ENCODE measurements at regions not wholly inside any gene's neighbourhood (a gene's known extent, or its start where the extent isn't known, plus 50 kb on each side); places are given as distances from the start of the nearest gene placed in this dataset.
"Not testable (repeated sequence)": the region's sequence is repeated elsewhere in the genome, so short reads cannot be mapped to it uniquely, and the experiment has no call there.

- DNase-seq (ENCODE audit: low read depth in 2 of 2) = no peak
Measured at GRCh38 chr5:136924490-136924889, 559.1 kb upstream of the TRPC7 start.

GRCh38 chr5:136910625-136911024 is 545.3 kb upstream of the TRPC7 start:
- no peak for DNase-seq (ENCODE audit: low read depth in 2 of 2)

- no peak for DNase-seq (ENCODE audit: low read depth in 2 of 2)
Measured at GRCh38 chr5:136909906-136910305, 544.6 kb upstream of the TRPC7 start.

DNA sequence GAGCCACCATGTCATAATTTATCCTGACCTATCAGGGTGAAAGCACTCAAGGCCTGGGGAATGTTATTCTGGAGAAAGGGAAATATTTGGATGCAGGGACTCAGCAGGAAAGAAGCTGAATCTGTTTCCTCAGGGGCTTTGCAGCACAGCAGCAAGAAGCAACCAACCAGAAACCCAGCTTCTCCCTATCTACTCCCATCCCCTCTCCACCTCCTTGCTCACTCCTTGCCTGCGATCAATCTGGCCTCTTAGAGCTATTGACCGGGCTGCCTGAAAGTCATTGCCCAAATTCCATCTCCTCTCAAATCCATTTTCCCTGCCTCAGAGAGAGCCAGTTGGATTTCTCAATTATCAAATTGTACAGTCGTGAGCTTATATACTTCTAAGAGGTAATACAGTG is 542.0 kb upstream of the TRPC7 start:
- DNase-seq (ENCODE audit: low read depth in 2 of 2) = no peak

DNA sequence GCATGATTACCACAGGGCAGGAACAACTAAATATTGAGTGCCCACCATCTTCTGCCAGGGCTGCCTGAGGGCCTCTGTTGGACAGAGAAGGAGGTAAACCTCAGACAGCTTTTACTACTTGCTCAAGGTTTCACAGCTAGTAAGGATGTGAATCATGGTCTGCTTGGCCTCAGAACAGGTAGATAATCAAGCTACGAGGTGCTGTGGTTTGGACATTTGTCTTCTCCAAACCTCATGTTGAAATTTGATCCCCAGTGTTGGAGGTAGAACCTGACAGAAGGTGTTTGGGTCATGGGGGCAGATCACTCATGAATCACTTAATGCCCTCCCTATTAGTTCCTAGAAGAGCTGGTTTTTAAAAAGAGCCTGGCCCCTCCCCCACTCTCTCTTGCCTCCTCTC is 541.2 kb upstream of the TRPC7 start:
- DNase-seq (ENCODE audit: low read depth in 2 of 2) = no peak

DNA sequence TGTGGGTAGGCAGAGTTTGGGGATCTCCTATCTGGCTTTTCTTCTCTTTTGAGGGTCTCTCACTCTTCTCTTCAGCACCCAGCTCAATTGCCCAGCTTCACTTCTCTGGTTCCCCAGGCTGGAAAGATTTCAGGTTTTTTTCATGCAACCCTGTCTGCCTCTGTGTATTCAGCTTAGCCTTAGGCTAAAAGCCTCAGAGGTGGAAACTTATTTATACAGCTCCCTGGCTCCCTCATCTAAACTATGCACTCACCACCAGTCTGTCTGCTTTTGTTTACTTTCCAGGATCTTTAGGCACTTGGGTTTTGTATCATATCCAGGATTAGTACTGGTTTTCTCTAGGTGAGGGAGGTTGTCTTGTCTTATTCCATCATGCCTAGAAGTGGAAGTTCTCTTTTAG is 540.2 kb upstream of the TRPC7 start:
- DNase-seq (ENCODE audit: low read depth in 2 of 2) = no peak

DNA sequence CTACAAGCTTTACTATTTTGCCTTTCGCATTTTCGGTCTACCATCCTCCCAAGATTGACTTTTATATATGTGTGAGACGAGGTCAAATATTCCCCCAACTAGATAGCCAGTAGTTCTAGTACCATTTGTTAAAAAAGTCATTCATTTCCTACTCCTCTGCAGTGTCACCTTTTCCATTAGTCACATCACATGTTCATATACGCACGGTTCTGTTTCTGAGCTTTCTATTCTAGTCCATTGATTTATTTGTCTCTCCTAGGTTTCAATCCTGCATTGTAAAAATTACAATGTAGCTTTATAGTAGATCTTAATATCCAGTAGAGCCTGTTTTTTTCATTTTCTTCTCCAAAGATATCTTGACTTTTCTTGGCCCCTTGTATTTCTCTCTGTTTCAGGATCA is 528.7 kb upstream of the TRPC7 start:
- DNase-seq (ENCODE audit: low read depth in 2 of 2) = no peak

DNA sequence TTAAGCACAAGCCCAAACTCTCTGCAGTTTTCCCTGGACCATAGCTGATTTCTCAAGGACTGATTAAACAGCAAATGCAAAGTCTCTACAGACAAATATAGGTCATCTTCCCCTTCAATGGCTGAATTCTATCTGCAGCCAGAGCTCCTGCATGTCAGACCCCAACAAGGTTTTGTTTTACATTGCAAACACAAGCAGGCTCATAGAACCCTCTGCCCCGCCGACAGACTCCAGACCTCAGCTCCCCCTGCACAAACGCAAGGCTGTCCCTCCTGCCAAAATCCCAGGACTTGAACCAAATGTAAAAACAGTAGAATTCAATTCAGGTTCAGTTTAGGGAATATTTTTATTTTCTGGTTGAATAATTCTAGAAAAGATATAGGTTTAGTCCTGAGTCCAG is 526.7 kb upstream of the TRPC7 start:
- no peak for DNase-seq (ENCODE audit: low read depth in 2 of 2)

DNA sequence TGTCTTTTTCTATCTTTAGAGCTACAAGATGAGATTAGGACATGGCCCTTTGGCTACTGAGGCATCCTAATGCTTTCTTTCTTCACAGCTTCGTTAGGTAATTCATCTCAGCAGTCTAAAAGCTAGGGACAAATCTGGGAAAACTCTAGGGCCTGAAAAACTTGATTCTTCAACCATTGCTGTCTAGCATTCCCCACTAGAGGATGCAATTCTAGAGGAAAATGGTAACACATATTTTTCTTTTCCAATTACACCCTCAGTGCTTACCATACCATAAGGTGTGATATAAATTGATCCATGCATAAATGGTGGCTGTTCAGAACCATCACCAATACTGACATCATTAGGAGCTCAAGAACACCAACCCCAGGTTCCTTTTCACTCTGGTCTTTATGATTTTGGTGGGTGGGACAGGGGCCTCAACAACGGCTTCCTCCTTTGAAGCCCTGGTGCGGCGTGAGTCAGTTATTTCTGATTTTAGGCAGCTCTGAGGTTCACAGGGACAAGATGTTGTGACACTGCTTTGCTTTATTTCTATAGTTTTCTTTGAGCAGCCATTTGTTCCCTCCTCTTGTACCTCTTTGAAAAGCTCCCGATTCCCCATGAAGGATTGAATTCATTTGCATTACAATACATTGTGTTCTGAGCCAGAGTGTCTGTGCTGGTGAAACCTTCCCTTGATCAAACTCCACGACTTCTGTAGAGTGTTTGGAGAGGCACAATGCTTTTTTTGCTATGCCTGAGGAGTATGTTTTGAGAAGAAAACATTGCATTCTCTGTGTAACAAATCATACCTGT is 526.0 kb upstream of the TRPC7 start:
- no peak for DNase-seq (ENCODE audit: low read depth in 2 of 2)

- no peak for DNase-seq (ENCODE audit: low read depth in 2 of 2)
Measured at GRCh38 chr5:136890431-136891148, 525.2 kb upstream of the TRPC7 start.

DNA sequence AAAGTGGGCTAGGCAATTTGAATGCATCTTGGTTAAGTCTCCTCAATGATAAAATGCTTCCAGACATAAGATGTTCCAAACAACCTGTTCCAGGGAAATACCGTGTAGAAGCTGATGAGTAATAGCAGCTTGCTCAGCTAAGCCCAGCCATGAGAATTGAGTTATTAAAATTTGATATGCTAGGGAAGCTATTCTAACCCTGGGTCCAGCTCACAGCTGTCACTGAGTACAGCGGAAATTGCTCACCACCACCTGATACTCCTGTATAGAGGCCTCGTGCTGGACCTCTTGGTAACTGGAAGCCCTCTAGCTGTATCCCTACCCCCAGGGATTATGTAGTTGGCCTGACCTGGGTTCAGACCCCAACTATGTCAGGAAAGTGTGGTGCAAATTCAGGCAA is 521.3 kb upstream of the TRPC7 start:
- no peak for DNase-seq (ENCODE audit: low read depth in 2 of 2)

GRCh38 chr5:136864960-136865359 is 499.6 kb upstream of the TRPC7 start:
- no peak for DNase-seq (ENCODE audit: low read depth in 2 of 2)

DNA sequence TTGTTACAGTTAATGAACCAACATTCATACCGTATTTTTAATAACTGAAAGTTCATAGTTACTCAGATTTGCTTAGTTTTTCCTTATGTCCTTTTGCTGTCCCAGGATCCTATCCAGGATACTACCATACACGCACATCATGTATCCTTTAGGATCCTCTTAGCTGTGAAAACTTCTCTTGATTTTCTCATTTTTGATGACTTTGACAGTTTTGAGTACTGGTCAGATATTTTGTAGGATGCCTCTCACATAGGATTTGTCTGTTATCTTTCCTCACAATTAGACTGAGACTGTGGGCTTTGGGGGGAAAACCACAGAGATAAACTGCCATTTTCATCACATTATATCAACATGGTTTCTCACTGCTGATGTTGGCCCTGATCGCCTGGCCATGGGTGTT is 491.3 kb upstream of the TRPC7 start:
- no peak for DNase-seq (ENCODE audit: low read depth in 2 of 2)

GRCh38 chr5:136853971-136854370 is 488.6 kb upstream of the TRPC7 start:
- no peak for DNase-seq (ENCODE audit: low read depth in 2 of 2)

DNA sequence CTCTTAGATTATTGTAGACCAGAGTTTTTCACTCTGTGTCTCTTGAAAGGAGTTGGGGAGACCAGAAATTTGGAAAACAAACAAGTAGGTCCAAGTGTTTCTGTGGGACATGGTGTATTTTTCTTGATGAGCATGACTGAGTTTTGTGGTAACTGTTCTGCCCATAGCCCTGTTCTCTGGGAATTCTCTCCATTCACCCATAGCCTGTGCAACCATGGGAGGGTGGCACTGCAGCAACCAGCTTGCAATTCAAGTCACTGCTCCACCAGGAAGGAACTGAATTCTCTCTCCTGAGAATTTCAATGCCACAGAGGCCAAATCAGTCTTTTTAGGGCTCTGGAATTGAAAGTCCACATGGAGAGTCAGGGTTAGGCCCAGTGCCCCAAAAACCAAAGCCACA is 475.3 kb upstream of the TRPC7 start:
- no peak for DNase-seq (ENCODE audit: low read depth in 2 of 2)

DNA sequence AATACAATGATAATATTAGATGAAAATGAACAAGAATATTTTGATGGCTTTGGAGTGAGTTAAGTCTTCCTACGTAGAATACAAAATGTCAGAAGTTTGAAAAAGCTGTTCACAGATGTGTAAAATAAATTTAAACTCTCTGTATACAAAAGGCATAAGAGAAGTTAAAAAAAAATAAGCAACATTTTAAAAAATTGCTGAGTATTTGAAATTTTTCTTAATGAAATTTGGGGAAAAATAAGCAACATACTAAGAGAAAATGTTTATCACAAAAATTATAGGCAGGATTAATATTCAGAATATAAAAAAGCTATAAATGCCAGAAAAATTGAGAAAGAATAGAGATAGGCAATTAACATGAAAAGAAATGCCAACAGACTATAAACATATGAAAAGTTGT is 470.7 kb upstream of the TRPC7 start:
- DNase-seq (ENCODE audit: low read depth in 2 of 2) = no peak

DNA sequence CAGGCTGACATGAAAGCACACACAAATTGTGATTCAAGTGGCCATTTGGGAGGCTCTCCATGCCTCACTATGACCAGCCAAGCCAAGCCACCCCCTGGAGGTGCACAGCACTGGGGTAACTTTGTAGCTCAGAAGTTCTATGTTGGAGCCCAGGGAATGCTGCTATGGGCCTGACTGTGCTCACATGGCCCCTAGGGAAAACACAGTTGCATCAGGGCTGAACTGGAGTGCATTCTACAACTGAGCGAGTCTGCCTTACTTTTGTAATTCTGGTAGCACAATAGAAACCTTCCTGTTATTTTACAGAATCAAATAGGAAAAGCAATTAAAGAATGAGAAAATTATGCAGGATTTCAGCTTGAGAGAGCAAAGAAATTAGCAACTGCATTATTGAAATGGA is 455.5 kb upstream of the TRPC7 start:
- no peak for DNase-seq (ENCODE audit: low read depth in 2 of 2)

DNA sequence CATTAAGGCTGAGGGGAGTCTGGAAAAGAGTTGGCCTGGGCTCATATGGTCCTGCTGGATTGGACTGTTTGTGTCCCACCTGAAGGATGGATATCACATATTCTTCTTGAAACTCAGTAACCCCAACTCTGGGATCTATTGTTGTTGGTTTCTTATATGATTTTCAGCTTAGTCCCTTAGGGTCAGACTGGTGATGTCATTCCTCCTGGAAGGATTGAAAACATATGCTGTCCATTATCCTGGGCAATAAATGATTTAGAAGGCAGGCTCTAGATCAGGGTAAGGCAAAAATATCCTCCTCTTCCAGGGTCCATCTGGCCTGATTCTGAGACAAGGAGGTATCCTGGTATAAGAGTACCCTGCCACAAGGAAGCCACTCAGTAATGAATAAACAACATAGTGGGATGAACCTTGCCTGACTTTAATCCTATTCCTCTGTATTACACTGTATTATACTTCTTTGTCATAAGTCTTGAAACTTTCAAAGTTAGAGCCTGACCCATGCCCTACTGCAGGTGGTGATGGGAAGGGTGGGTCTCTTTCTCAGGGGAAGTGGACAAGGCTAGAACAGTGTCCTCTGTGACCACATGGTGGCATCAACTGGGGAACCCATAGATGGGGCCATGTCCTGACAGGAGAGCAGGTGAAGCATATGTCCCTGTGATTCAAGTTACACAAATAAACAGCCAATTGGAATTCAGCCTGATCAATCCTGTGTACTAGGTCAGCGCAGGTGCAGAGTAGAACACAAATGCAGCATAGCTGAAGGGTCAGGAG is 454.4 kb upstream of the TRPC7 start:
- DNase-seq (ENCODE audit: low read depth in 2 of 2) = no peak

DNA sequence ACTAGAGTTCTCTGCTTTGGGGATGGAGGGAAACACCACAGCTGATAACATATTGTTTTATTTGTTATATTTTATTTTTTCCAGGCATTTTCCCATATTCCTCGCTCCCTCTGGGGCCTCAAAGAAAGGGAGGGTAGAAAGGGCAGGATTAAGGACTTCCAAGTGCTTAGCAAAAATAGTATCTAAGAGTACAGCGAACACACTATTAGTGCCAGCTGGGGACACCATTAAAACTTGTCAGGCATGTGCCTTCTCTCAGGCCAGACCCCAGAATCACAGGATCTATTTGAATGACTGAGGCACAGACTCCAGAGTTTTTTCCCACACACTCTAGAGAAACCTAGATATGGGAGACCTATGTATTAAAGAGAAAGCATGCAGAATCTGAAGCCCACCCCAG is 451.0 kb upstream of the TRPC7 start:
- DNase-seq (ENCODE audit: low read depth in 2 of 2) = no peak

GRCh38 chr5:136814619-136815378 is 449.5 kb upstream of the TRPC7 start:
- DNase-seq (ENCODE audit: low read depth in 2 of 2) = no peak

GRCh38 chr5:136812270-136812669 is 446.9 kb upstream of the TRPC7 start:
- DNase-seq (ENCODE audit: low read depth in 2 of 2) = not testable (repeated sequence)

DNA sequence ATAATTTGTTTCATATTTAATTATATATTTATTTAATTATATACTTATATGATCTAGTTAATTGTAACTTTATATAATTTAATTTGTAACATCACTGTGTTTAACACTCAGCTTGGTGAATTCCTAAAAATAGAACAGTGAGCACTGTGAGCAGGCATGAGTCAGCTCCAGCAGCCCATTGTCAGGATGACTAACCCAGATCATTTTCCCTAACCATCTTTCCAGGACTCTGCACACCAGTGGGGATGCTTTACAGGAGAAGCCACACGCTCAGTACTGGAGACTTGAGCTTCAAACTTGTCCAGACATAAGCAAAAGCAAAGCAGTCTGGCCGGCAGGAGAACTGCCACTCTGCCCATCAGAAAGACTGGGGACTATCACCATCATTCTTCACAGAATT is 446.2 kb upstream of the TRPC7 start:
- DNase-seq (ENCODE audit: low read depth in 2 of 2) = no peak

Measured in stimulated activated CD4-positive, alpha-beta T cell treated with anti-CD3 and anti-CD28 coated beads, Interleukin-15, amount 100 ng/mL, for 48 hours (primary cell).